Stomach (tissue), 8 donors: ENCODE measurements at regions not wholly inside any gene's neighbourhood (a gene's known extent, or its start where the extent isn't known, plus 50 kb on each side); places are given as distances from the start of the nearest gene placed in this dataset.

ENCODE experiments used
- DNase-seq, 2 donors: peaks; one replicate each; pipeline versions ENCODE4 v3.0.0 to v3.0.0-alpha.2; 2013 to 2019
- H3K27ac ChIP-seq, 5 donors: fragments of 200-600 bp in 4 of 5; sonication (generic) in 4 of 5; one replicate each; pipeline ENCODE4 v1.5.1; 2013 to 2019; ENCODE audit warnings: mild to moderate bottlenecking in 1 of 5, moderate library complexity in 1 of 5
- H3K27me3 ChIP-seq, 3 donors: fragments of 200-600 bp; sonication (generic); one replicate each; pipeline ENCODE4 v1.5.1; 2017 to 2019; ENCODE audit warnings: mixed run types in 1 of 3
- H3K36me3 ChIP-seq, 4 donors: fragments of 200-600 bp; sonication (generic); 1 replicate in 3 of 4; 2 replicates in 1 of 4; pipeline ENCODE4 v1.5.1; 2016 to 2019
- H3K4me1 ChIP-seq, 4 donors: fragments of 200-600 bp; sonication (generic); one replicate each; pipeline ENCODE4 v1.5.1; 2016 to 2019
- H3K4me3 ChIP-seq, 4 donors: fragments of 200-600 bp; sonication (generic) in 3 of 4; one replicate each; pipeline ENCODE4 v1.5.1; 2016 to 2019; ENCODE audit warnings: mild to moderate bottlenecking in 1 of 4
- H3K9me3 ChIP-seq, 4 donors: fragments of 200-600 bp; sonication (generic); one replicate each; pipeline ENCODE4 v1.5.1; 2016 to 2019
- EP300 ChIP-seq: sonication (generic); formaldehyde crosslinking; IDR thresholded peaks from one replicate; pipeline ENCODE4 v1.6.1; 2017; ENCODE audit warnings: antibody characterized with exemption
- POLR2A ChIP-seq, 4 donors: fragments of 450-650 bp; IDR thresholded peaks; one replicate each; pipeline ENCODE4 v1.6.1; 2016; ENCODE audit warnings: antibody characterized with exemption in 4 of 4, control low read depth in 2 of 4, mild to moderate bottlenecking in 1 of 4, moderate library complexity in 1 of 4
- POLR2AphosphoS5 ChIP-seq, 3 donors: sonication (generic); formaldehyde crosslinking; IDR thresholded peaks; one replicate each; pipeline ENCODE4 v1.6.1; 2016; ENCODE audit warnings: antibody characterized with exemption in 3 of 3
- WGBS, 5 donors: extraction: QIAGEN DNeasy Blood & Tissue Kit in 3 of 5; methylation state at CpG; one replicate each; pipeline versions ENCODE4 v1.1.5 to v1.1.7; 2013 to 2018; 5-methylcytosine and 5-hydroxymethylcytosine counted together
- intact Hi-C: fragments of 100-400 bp; cut with DNase I; formaldehyde crosslinking; loops from one replicate; pipeline ENCODE4 v1.15.1; 2023; ENCODE audit warnings: low total_unique reads
- TF ChIP-seq, protein P1 (sequence below), 7 experiments: fragments of 450-650 bp in 4 of 7; fragments of 200-600 bp in 3 of 7; sonication (generic) in 3 of 7; IDR thresholded peaks; one replicate each; pipeline ENCODE4 v1.5.1; 2016 to 2019; ENCODE audit warnings: antibody characterized with exemption in 7 of 7, control low read depth in 2 of 7, mild to moderate bottlenecking in 1 of 7
- donor health status: healthy with polysubstance abuse.
- donor health status: Bipolar disorder and iron deficiency.
- donor health status: healthy.

DNA sequence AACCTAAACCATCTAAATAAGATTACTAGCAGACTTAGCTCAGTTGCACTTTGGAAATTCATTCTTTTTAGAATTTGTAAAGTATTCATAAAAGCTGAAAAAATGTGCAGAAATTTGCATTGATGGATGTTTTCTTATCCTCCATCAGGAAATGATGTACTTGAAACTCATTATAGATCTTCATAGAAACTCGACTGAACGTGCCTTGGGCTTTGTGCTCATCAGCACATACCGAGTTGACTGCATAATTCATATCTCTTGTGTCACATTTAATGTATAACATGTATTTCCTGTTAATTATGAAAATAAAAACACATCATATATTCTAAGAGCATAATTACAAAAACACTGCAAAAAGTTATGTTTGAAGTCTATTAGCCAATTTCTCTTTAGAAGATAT is 290.9 kb upstream of the NR5A2 start:
- TF ChIP-seq EP300: no peak
- TF ChIP-seq POLR2AphosphoS5 (IDR thresholded peaks at IDR 0.05): no peak
- TF ChIP-seq POLR2A (IDR thresholded peaks at IDR 0.05): no peak
- TF ChIP-seq, protein P1, sequence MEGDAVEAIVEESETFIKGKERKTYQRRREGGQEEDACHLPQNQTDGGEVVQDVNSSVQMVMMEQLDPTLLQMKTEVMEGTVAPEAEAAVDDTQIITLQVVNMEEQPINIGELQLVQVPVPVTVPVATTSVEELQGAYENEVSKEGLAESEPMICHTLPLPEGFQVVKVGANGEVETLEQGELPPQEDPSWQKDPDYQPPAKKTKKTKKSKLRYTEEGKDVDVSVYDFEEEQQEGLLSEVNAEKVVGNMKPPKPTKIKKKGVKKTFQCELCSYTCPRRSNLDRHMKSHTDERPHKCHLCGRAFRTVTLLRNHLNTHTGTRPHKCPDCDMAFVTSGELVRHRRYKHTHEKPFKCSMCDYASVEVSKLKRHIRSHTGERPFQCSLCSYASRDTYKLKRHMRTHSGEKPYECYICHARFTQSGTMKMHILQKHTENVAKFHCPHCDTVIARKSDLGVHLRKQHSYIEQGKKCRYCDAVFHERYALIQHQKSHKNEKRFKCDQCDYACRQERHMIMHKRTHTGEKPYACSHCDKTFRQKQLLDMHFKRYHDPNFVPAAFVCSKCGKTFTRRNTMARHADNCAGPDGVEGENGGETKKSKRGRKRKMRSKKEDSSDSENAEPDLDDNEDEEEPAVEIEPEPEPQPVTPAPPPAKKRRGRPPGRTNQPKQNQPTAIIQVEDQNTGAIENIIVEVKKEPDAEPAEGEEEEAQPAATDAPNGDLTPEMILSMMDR (IDR thresholded peaks at IDR 0.05): no peak
- H3K9me3 ChIP-seq: no peaks in the 10 kb centered on the region
- intact Hi-C loops: no loop called here
- no peaks in the 10 kb centered on the region for H3K27me3 ChIP-seq
- H3K27ac ChIP-seq: no peak overlapping the region
- H3K4me1 ChIP-seq: no peaks in the 10 kb centered on the region
- no peak for DNase-seq
- H3K4me3 ChIP-seq: no peak overlapping the region
- WGBS, 5 donors: 65 to 74% (median 70%) methylated on average over 3 of the region's 3 CpGs
- no peaks in the 10 kb centered on the region for H3K36me3 ChIP-seq

DNA sequence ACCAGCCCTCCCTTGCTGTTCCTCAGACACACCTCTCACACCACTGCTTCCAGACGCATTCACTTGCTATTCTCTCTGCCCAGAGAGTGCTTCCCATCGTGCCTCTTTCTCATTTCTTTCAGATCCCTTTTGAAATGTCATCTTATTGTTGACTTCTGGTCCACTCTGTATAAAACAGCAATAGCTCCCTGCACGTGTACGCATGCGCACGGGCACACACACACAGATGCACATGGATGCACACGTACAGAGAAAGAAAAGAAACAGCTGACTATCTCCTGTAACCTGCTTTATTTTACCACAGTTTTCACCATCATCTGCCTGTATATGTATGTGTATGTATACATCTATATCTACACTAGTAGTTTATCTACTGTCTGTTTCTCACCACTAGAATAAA is 285.9 kb upstream of the NR5A2 start:
- Histone ChIP-seq H3K27ac (no peak overlapping the region), H3K4me1 (no peaks in the 10 kb centered on the region), H3K36me3 (no peaks in the 10 kb centered on the region), H3K27me3 (no peaks in the 10 kb centered on the region), H3K9me3 (no peaks in the 10 kb centered on the region), H3K4me3 (no peak overlapping the region)
- TF ChIP-seq POLR2AphosphoS5 (IDR thresholded peaks at IDR 0.05): no peak
- TF ChIP-seq, protein P1 (IDR thresholded peaks at IDR 0.05): no peak
- no peak for TF ChIP-seq POLR2A (IDR thresholded peaks at IDR 0.05)
- TF ChIP-seq EP300: no peak
- no peak for DNase-seq
- intact Hi-C loops: no loop called here
- 69 to 79% (median 77%) methylated on average over 7 of the region's 7 CpGs for WGBS, 5 donors

DNA sequence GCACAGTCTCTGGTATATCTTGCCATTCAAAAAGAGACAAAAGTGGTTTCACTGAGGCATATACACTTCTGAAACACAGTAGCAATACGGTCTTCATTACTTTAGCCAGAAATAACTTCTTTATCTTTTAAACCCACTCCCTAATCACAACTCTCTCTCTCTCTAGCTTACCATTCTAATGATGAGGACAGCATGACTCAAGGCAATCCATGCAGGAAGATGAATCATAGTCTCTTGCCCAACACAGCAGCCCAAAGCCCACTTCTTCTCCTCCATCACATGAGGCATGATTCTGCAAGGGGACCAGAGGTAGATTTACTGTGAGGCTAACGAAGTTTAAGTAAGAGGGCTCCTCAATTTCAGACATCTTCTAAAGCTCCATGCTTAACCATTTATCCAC is 285.0 kb upstream of the NR5A2 start:
- WGBS, 5 donors: 63 to 71% (median 70%) methylated on average over 2 of the region's 2 CpGs
- no peak overlapping the region for H3K4me3 ChIP-seq

GRCh38 chr1:199743227-199743626 is 284.3 kb upstream of the NR5A2 start:
- H3K4me1 ChIP-seq: no peaks in the 10 kb centered on the region
- peaks cover 0 to 11% (median 0%) of the 10 kb centered on the region in 3 donors for H3K27me3 ChIP-seq
- intact Hi-C loops: no loop called here
- DNase-seq: no peak
- no peak overlapping the region for H3K27ac ChIP-seq
- no peaks in the 10 kb centered on the region for H3K9me3 ChIP-seq
- H3K36me3 ChIP-seq: no peaks in the 10 kb centered on the region
- no peak for TF ChIP-seq EP300
- TF ChIP-seq POLR2A (IDR thresholded peaks at IDR 0.05): no peak
- TF ChIP-seq POLR2AphosphoS5 (IDR thresholded peaks at IDR 0.05): no peak
- TF ChIP-seq, protein P1 (IDR thresholded peaks at IDR 0.05): no peak
- no peak overlapping the region for H3K4me3 ChIP-seq
- 50 to 62% (median 55%) methylated on average over 5 of the region's 5 CpGs for WGBS, 5 donors

More for the DNA sequence above, 285.0 kb upstream of the NR5A2 start:
- intact Hi-C loops: no loop called here
- Histone ChIP-seq H3K27ac (no peak overlapping the region), H3K36me3 (no peaks in the 10 kb centered on the region), H3K9me3 (no peaks in the 10 kb centered on the region), H3K27me3 (peaks cover 0 to 4% (median 0%) of the 10 kb centered on the region in 3 donors), H3K4me1 (no peaks in the 10 kb centered on the region)
- TF ChIP-seq, protein P1 (IDR thresholded peaks at IDR 0.05): no peak
- no peak for TF ChIP-seq POLR2AphosphoS5 (IDR thresholded peaks at IDR 0.05)
- no peak for TF ChIP-seq POLR2A (IDR thresholded peaks at IDR 0.05)
- no peak for TF ChIP-seq EP300
- no peak for DNase-seq
